Ishikawa (cell line): ENCODE measurements at regions not wholly inside any gene's neighbourhood (a gene's known extent, or its start where the extent isn't known, plus 50 kb on each side); places are given as distances from the start of the nearest gene placed in this dataset.

ENCODE experiments used
- CEBPB ChIP-seq: IDR thresholded peaks from 2 replicates; pipeline ENCODE4 v1.6.1; 2012
- CREB1 ChIP-seq: IDR thresholded peaks from 2 replicates; pipeline ENCODE4 v1.6.1; 2012; ENCODE audit warnings: low read depth
- EGR1 ChIP-seq: IDR thresholded peaks from 2 replicates; pipeline ENCODE4 v1.6.1; 2012
- EP300 ChIP-seq: IDR thresholded peaks from 2 replicates; pipeline ENCODE4 v1.6.1; 2012; ENCODE audit warnings: borderline replicate concordance
- FOXM1 ChIP-seq: IDR thresholded peaks from 2 replicates; pipeline ENCODE4 v1.6.1; 2012; ENCODE audit warnings: low read depth, borderline replicate concordance
- MAX ChIP-seq: IDR thresholded peaks from 2 replicates; pipeline ENCODE4 v1.6.1; 2012
- NFIC ChIP-seq: IDR thresholded peaks from 2 replicates; pipeline ENCODE4 v1.6.1; 2012
- RAD21 ChIP-seq: IDR thresholded peaks from 2 replicates; pipeline ENCODE4 v1.6.1; 2012; ENCODE audit warnings: low read depth
- REST ChIP-seq: IDR thresholded peaks from 2 replicates; pipeline ENCODE4 v1.6.1; 2012; ENCODE audit warnings: low read depth, mild to moderate bottlenecking
- TAF1 ChIP-seq: IDR thresholded peaks from 2 replicates; pipeline ENCODE4 v1.6.1; 2012; ENCODE audit warnings: low read depth, mild to moderate bottlenecking
- TCF12 ChIP-seq: IDR thresholded peaks from 2 replicates; pipeline ENCODE4 v1.6.1; 2012; ENCODE audit warnings: low read depth
- TEAD4 ChIP-seq: IDR thresholded peaks from 2 replicates; pipeline ENCODE4 v1.6.1; 2012
- USF1 ChIP-seq: IDR thresholded peaks from 2 replicates; pipeline ENCODE4 v1.6.1; 2012
- YY1 ChIP-seq: IDR thresholded peaks from 2 replicates; pipeline ENCODE4 v1.6.1; 2012; ENCODE audit warnings: low read depth
- ZBTB7A ChIP-seq: IDR thresholded peaks from 2 replicates; pipeline ENCODE4 v1.6.1; 2012; ENCODE audit warnings: low read depth

DNA sequence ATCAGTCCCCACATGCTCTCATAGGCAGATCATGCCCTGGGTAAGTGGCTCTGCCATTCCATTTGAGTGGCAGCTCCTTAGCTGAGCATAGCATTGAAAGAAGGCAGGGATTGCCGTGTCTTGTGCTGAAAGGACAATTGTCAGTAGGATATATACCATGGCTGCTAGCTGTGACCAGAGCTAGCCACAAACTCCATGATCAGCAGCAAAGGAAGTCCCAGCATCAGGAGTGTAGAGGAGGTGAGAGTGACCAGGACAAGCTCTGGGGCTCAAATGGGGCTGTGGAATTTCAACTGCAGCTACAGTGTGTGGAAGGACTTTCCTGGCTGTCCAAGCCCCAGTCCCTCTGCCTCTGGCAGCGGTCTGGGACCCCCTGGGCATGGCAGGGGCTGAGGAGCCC, 54.4 kb upstream of the LGALSL start:
- TF ChIP-seq REST (no peak), CEBPB (no peak), TEAD4 (no peak), FOXM1 (no peak), MAX (no peak), ZBTB7A (no peak)

DNA sequence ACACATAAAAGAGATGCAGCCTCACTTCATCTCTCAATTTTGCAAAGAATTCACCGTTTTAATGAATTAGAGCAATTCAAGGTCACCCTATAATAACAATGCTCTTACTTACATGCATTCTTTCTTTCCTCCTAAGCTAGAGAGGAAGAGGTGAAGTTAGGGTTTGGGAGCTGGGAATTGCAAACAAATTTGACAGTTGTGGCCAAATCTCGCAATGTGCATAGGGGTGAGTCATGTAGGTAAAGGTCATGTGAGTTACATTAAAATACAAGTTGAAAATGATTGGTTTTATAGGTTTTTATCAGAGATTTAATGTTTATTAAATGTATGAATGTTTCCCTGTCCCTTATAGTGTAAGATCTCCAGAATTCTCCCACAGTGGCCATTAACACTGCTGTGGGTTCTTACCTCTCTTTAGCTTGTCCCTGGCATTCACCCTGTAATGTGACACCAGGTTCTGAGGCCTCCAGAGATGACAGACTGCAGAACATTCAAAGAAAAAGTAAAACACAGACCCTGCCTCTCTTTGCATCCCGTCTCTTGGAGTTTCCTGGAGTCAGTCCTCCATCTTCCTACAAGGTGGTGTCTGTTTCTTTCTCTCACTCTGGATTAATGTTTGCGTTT, 53.7 kb upstream of the LGALSL start:
- no peak for TF ChIP-seq CEBPB
- TF ChIP-seq ZBTB7A, result no peak
- TF ChIP-seq EP300, result no peak
- 0 out of 2 replicates have a peak, but pooled peaks have one; percentile 8 for TF ChIP-seq TEAD4

DNA sequence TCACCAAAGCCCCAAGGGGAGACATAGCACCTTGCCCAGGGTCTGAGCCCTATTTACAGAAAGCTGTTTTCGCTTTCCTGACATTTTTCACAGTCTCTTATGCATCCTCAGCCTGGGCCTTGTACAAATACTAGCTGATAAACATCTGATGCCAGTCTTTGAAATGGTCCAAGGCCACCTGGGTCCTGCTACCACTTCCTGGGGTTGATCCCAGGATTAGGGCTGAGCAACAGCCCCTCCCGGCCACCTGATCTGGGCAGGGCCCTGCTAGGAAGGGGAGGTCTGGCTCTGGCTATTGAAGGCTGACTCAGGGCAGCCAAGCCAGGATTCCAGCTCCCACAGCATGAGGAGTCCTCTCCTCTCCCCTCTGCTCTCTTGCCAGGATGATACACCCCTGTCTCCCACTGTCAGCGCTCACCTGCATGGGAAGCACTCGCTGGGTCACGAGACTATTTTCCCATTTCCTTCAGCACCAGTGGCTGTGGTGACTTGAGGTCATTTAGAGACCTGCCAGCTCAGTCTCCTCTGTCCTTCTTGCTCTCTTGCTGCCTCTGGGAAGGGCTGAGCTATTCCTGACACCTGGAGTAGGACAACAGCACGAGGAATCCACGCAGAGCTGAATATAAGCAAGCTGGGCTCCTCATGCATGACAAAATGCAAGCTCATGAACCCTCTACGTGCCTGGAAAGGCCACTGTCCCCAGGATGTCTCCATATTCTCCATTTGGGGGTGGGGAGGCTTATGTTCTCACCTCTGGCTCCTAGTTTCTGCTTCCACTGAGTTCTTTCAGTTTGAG, 53.0 kb upstream of the LGALSL start:
- TF ChIP-seq CEBPB, result no peak
- no peak for TF ChIP-seq NFIC
- TF ChIP-seq REST, result no peak
- no peak for TF ChIP-seq YY1
- TF ChIP-seq CREB1, result no peak
- no peak for TF ChIP-seq ZBTB7A
- no peak for TF ChIP-seq EGR1
- TF ChIP-seq TEAD4, result no peak
- no peak for TF ChIP-seq EP300
- TF ChIP-seq MAX, result no peak
- no peak for TF ChIP-seq TCF12
- no peak for TF ChIP-seq RAD21
- no peak for TF ChIP-seq TAF1
- TF ChIP-seq USF1, result no peak
- TF ChIP-seq FOXM1, result no peak

DNA sequence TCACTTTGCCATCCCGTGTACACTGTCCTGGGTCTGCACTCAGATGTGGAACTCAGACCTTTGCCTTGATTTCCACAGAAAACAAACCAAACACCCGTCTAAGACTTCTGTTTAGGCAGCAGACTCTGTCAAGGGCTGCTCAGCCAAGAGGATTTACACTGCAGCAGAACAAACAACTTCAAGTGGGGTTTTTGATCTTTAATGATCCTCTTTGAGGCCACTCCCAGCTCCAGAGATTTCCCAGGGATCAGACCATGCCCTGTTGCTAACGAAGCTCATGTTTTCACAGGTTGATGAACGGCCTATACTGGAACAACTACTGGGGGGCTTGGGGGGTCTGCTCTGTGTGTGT, 52.5 kb upstream of the LGALSL start:
- TF ChIP-seq ZBTB7A (no peak), RAD21 (no peak), TCF12 (no peak), MAX (no peak), REST (no peak), TEAD4 (no peak), NFIC (no peak), USF1 (no peak), CEBPB (no peak), EGR1 (no peak), YY1 (no peak), EP300 (no peak), FOXM1 (no peak), TAF1 (no peak)
